Gastrocnemius medialis (tissue), 4 donors: ENCODE measurements at regions not wholly inside any gene's neighbourhood (a gene's known extent, or its start where the extent isn't known, plus 50 kb on each side); places are given as distances from the start of the nearest gene placed in this dataset.

ENCODE experiments used
- POLR2A ChIP-seq, 2 donors: fragments of 450-650 bp; IDR thresholded peaks; one replicate each; pipeline ENCODE4 v1.6.1; 2017; ENCODE audit warnings: antibody characterized with exemption in 2 of 2, mild to moderate bottlenecking in 2 of 2, moderate library complexity in 2 of 2
- TF ChIP-seq, protein P1 (sequence below), 5 experiments: fragments of 450-650 bp in 3 of 5; fragments of 200-600 bp in 2 of 5; sonication (generic) in 2 of 5; IDR thresholded peaks in 4 of 5; conservative IDR thresholded peaks in 1 of 5; 1 replicate in 4 of 5; 2 replicates in 1 of 5; pipeline ENCODE4 v1.5.1; 2016 to 2019; ENCODE audit warnings: antibody characterized with exemption in 5 of 5, mild to moderate bottlenecking in 3 of 5, moderate library complexity in 3 of 5

GRCh38 chr10:7093368-7093767 lies 317.5 kb downstream of the SFMBT2 start:
- TF ChIP-seq POLR2A (IDR thresholded peaks at IDR 0.05) = no peak
- TF ChIP-seq, protein P1, sequence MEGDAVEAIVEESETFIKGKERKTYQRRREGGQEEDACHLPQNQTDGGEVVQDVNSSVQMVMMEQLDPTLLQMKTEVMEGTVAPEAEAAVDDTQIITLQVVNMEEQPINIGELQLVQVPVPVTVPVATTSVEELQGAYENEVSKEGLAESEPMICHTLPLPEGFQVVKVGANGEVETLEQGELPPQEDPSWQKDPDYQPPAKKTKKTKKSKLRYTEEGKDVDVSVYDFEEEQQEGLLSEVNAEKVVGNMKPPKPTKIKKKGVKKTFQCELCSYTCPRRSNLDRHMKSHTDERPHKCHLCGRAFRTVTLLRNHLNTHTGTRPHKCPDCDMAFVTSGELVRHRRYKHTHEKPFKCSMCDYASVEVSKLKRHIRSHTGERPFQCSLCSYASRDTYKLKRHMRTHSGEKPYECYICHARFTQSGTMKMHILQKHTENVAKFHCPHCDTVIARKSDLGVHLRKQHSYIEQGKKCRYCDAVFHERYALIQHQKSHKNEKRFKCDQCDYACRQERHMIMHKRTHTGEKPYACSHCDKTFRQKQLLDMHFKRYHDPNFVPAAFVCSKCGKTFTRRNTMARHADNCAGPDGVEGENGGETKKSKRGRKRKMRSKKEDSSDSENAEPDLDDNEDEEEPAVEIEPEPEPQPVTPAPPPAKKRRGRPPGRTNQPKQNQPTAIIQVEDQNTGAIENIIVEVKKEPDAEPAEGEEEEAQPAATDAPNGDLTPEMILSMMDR (IDR thresholded peaks at IDR 0.05 in 4 of 5, conservative IDR thresholded peaks at IDR 0.05 in 1 of 5) = no peak
